SK-N-SH (cell line): ENCODE measurements at regions not wholly inside any gene's neighbourhood (a gene's known extent, or its start where the extent isn't known, plus 50 kb on each side); places are given as distances from the start of the nearest gene placed in this dataset.

Experiments used
- CTCF ChIA-PET: fragments of 300-600, 350-600 bp; formaldehyde crosslinking; extraction: SDS; loops from one replicate; lab custom pipeline; 2021; lab: Yijun Ruan, JAX
- POLR2A ChIA-PET: fragments of 350-600 bp; sonication (Branson Sonifier 250); formaldehyde crosslinking; extraction: SDS; loops from one replicate; lab custom pipeline; 2020; ENCODE audit warnings: antibody characterized with exemption, inconsistent platforms; lab: Yijun Ruan, JAX
- DNase-seq: peaks from one replicate; pipeline ENCODE4 v3.0.0; 2012
- H2AFZ ChIP-seq: fragments of 200-600 bp; sonication (generic); 2 replicates; pipeline ENCODE4 v1.8.1; 2016; ENCODE audit warnings: antibody characterized with exemption, mild to moderate bottlenecking, low read depth
- H3F3A ChIP-seq: fragments of 200-600 bp; sonication (generic); replicated peaks from 2 replicates; pipeline ENCODE3; 2016; ENCODE audit warnings: antibody characterized with exemption, mild to moderate bottlenecking; ENCODE audit not compliant: insufficient read depth
- H3K27ac ChIP-seq, 2 experiments: fragments of 200-500 bp in 1 of 2; fragments of 200-600 bp in 1 of 2; sonication (Bioruptor generic) in 1 of 2; sonication (generic), shearing (Covaris generic) in 1 of 2; 2 replicates each; pipeline versions ENCODE4 v1.5.1 to v1.6.1; 2014 to 2016; ENCODE audit warnings: low read depth in 2 of 2, inconsistent platforms in 1 of 2, low read length in 1 of 2, mild to moderate bottlenecking in 1 of 2, mixed read lengths in 1 of 2
- H3K27me3 ChIP-seq: fragments of 200-600 bp; sonication (generic), shearing (Covaris generic); 2 replicates; pipeline ENCODE4 v1.6.1; 2016; ENCODE audit warnings: mixed run types; ENCODE audit not compliant: insufficient read depth
- H3K36me3 ChIP-seq, 2 experiments: fragments of 200-500 bp in 1 of 2; fragments of 200-600 bp in 1 of 2; sonication (Bioruptor generic) in 1 of 2; sonication (generic) in 1 of 2; replicated peaks in 1 of 2; 2 replicates each; pipeline versions ENCODE3 to v1.5.1; 2014 to 2016; ENCODE audit warnings: low read length in 1 of 2, mild to moderate bottlenecking in 1 of 2; ENCODE audit not compliant: insufficient read depth in 2 of 2, control insufficient read depth in 1 of 2
- H3K4me1 ChIP-seq, 2 experiments: fragments of 200-500 bp in 1 of 2; fragments of 200-600 bp in 1 of 2; sonication (Bioruptor generic) in 1 of 2; sonication (generic), shearing (Covaris generic) in 1 of 2; 2 replicates each; pipeline versions ENCODE4 v1.5.1 to v1.6.1; 2014 to 2016; ENCODE audit warnings: low read depth in 1 of 2, low read length in 1 of 2, mixed run types in 1 of 2; ENCODE audit not compliant: insufficient read depth in 2 of 2, control insufficient read depth in 1 of 2
- H3K4me2 ChIP-seq: fragments of 200-600 bp; sonication (generic), shearing (Covaris generic); 2 replicates; pipeline ENCODE4 v1.6.1; 2017; ENCODE audit warnings: mixed run types
- H3K4me3 ChIP-seq, 2 experiments: fragments of 200-500 bp in 1 of 2; fragments of 200-600 bp in 1 of 2; sonication (Bioruptor generic) in 1 of 2; sonication (generic), shearing (Covaris generic) in 1 of 2; 2 replicates each; pipeline versions ENCODE4 v1.5.1 to v1.8.1; 2014 to 2016; ENCODE audit warnings: low read depth in 2 of 2, inconsistent platforms in 1 of 2, low read length in 1 of 2, mild to moderate bottlenecking in 1 of 2, mixed read lengths in 1 of 2, moderate library complexity in 1 of 2
- H3K79me2 ChIP-seq: fragments of 200-600 bp; sonication (generic); 2 replicates; pipeline ENCODE4 v1.8.1; 2017; ENCODE audit warnings: mild to moderate bottlenecking; ENCODE audit not compliant: insufficient read depth
- H3K9ac ChIP-seq: fragments of 200-600 bp; sonication (generic); 2 replicates; pipeline ENCODE4 v1.6.1; 2017; ENCODE audit warnings: mixed run types
- H3K9me2 ChIP-seq: fragments of 200-600 bp; sonication (generic); 2 replicates; pipeline ENCODE4 v1.6.1; 2017; ENCODE audit warnings: mixed run types
- H3K9me3 ChIP-seq: fragments of 200-600 bp; sonication (generic); 2 replicates; pipeline ENCODE4 v1.6.1; 2017; ENCODE audit warnings: mixed run types, mild to moderate bottlenecking, moderate library complexity
- H4K20me1 ChIP-seq: fragments of 200-600 bp; sonication (generic); 2 replicates; pipeline ENCODE4 v1.6.1; 2017; ENCODE audit warnings: mild to moderate bottlenecking, mixed run types; ENCODE audit not compliant: insufficient read depth
- CTCF ChIP-seq: fragments of 200-600 bp; sonication (generic); IDR thresholded peaks from 2 replicates; pipeline ENCODE4 v1.6.1; 2017; ENCODE audit warnings: antibody characterized with exemption, mild to moderate bottlenecking, moderate library complexity
- GATA2 ChIP-seq: sonication (generic); formaldehyde crosslinking; IDR thresholded peaks from 2 replicates; pipeline ENCODE4 v1.5.0; 2020; ENCODE audit warnings: mild to moderate bottlenecking, missing genetic modification reagents
- JUND ChIP-seq: IDR thresholded peaks from 2 replicates; pipeline ENCODE4 v1.4.0; 2012
- RAD21 ChIP-seq: IDR thresholded peaks from 2 replicates; pipeline ENCODE4 v1.6.1; 2012; ENCODE audit warnings: mild to moderate bottlenecking, low read length
- SIN3A ChIP-seq: IDR thresholded peaks from 2 replicates; pipeline ENCODE4 v1.6.1; 2012; ENCODE audit warnings: low read depth, mild to moderate bottlenecking, low read length, moderate library complexity, borderline replicate concordance
- SMC3 ChIP-seq: IDR thresholded peaks from 2 replicates; pipeline ENCODE4 v1.6.1; 2012; ENCODE audit warnings: low read depth, low read length, improper control_type of control experiment
- WGBS: methylation state at CpG from one replicate; pipeline ENCODE4 v1.1.6; 2017; ENCODE audit warnings: low lambda C conversion rate; 5-methylcytosine and 5-hydroxymethylcytosine counted together
- TF ChIP-seq, protein P1 (sequence below): IDR thresholded peaks from 2 replicates; pipeline ENCODE4 v1.4.0; 2012; ENCODE audit warnings: low read depth, borderline replicate concordance

GRCh38 chr6:156564127-156564806, 212.9 kb upstream of the ARID1B start:
- CTCF ChIA-PET: interaction anchor here (0.6 to 2.8 kb wide), 19 partner anchors 10 to 1237 kb away, joined by 3 to 13 read pairs (median 3); no protein-coding TSS in a partner anchor

DNA sequence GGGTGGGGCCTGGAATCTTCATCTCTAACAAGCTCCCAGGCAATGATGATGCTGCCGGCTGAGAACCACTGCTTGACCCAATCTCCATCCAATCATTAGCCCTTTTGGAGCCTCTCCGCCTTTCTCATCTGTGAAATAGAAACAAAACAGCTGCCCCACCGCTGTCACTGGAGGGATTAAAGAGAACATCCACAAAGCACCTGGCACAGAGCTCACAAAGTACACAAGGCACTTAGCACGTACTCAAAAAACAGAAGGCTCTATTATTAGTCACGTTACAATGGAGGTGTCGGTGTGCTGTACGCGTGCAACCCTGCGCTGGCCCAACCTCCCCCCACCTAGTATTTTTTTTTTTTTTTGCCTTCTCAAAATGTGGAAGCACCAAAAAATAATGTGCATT, 213.5 kb upstream of the ARID1B start:
- ChIA-PET CTCF (interaction anchor here (0.6 to 2.8 kb wide), 6 partner anchors 10 to 401 kb away, joined by 3 to 13 read pairs (median 4); partner anchors contain the start of gene ARID1B), POLR2A (no interaction called here)
- H3K9me2 ChIP-seq: no peaks in the 10 kb centered on the region
- H4K20me1 ChIP-seq: no peaks in the 10 kb centered on the region
- no peaks in the 10 kb centered on the region for H3K9me3 ChIP-seq
- H2AFZ ChIP-seq: no peak overlapping the region
- no peak overlapping the region for H3K9ac ChIP-seq
- H3F3A ChIP-seq: no peaks in the 10 kb centered on the region
- no peaks in the 10 kb centered on the region for H3K79me2 ChIP-seq
- WGBS: 62% methylated on average over 9 of the region's 9 CpGs
- H3K4me2 ChIP-seq: no peak overlapping the region
- no peak overlapping the region for H3K4me3 ChIP-seq
- H3K27ac ChIP-seq: no peak overlapping the region
- peak; percentile 28 for DNase-seq
- no peaks in the 10 kb centered on the region for H3K36me3 ChIP-seq
- TF ChIP-seq, protein P1, sequence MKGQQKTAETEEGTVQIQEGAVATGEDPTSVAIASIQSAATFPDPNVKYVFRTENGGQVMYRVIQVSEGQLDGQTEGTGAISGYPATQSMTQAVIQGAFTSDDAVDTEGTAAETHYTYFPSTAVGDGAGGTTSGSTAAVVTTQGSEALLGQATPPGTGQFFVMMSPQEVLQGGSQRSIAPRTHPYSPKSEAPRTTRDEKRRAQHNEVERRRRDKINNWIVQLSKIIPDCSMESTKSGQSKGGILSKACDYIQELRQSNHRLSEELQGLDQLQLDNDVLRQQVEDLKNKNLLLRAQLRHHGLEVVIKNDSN: no peak
- 0 out of 2 replicates have a peak, but pooled peaks have one; percentile 6 for TF ChIP-seq GATA2 (CRISPR knock-in tag)
- no peak for TF ChIP-seq SIN3A
- TF ChIP-seq CTCF: no peak
- peaks cover 0 to 6% of the 10 kb centered on the region in 2 experiments; a peak in 1 of 4 replicates for H3K4me1 ChIP-seq
- H3K27me3 ChIP-seq: no peaks in the 10 kb centered on the region

More at GRCh38 chr6:156564127-156564806, 212.9 kb upstream of the ARID1B start:
- peaks cover 0 to 6% of the 10 kb centered on the region in 2 experiments; a peak in 1 of 4 replicates for H3K4me1 ChIP-seq
- H3K4me3 ChIP-seq: peak overlapping the region in 1 of 2 experiments; percentile 33; a peak in 1 of 4 replicates
- no peaks in the 10 kb centered on the region for H3F3A ChIP-seq
- WGBS: 14% methylated on average over 14 of the region's 14 CpGs
- no peaks in the 10 kb centered on the region for H3K79me2 ChIP-seq
- no peak overlapping the region for H3K9ac ChIP-seq
- H3K9me3 ChIP-seq: no peaks in the 10 kb centered on the region
- H3K36me3 ChIP-seq: no peaks in the 10 kb centered on the region
- no peaks in the 10 kb centered on the region for H3K9me2 ChIP-seq
- peak; percentile 84 for DNase-seq
- H2AFZ ChIP-seq: no peak overlapping the region
- no peaks in the 10 kb centered on the region for H3K27me3 ChIP-seq
- no peak overlapping the region for H3K4me2 ChIP-seq
- POLR2A ChIA-PET: no interaction called here
- H3K27ac ChIP-seq: no peak overlapping the region
- H4K20me1 ChIP-seq: no peaks in the 10 kb centered on the region
- TF ChIP-seq SMC3 (peak; percentile 93), CTCF (peak; percentile 76), JUND (no peak), RAD21 (peak; percentile 83), GATA2 (CRISPR knock-in tag) (peak; percentile 0; the same call in 1 of the 2 replicates)
